NCI-H187 treated with DMSO at 0.1 percent for 48 hours (cell line): ENCODE measurements at regions not wholly inside any gene's neighbourhood (a gene's known extent, or its start where the extent isn't known, plus 50 kb on each side); places are given as distances from the start of the nearest gene placed in this dataset.
"Not testable (repeated sequence)": the region's sequence is repeated elsewhere in the genome, so short reads cannot be mapped to it uniquely, and the experiment has no call there.

Experiments used
- DNase-seq: peaks from one replicate; lab custom pipeline; 2025; lab: John Stamatoyannopoulos, UW

DNA sequence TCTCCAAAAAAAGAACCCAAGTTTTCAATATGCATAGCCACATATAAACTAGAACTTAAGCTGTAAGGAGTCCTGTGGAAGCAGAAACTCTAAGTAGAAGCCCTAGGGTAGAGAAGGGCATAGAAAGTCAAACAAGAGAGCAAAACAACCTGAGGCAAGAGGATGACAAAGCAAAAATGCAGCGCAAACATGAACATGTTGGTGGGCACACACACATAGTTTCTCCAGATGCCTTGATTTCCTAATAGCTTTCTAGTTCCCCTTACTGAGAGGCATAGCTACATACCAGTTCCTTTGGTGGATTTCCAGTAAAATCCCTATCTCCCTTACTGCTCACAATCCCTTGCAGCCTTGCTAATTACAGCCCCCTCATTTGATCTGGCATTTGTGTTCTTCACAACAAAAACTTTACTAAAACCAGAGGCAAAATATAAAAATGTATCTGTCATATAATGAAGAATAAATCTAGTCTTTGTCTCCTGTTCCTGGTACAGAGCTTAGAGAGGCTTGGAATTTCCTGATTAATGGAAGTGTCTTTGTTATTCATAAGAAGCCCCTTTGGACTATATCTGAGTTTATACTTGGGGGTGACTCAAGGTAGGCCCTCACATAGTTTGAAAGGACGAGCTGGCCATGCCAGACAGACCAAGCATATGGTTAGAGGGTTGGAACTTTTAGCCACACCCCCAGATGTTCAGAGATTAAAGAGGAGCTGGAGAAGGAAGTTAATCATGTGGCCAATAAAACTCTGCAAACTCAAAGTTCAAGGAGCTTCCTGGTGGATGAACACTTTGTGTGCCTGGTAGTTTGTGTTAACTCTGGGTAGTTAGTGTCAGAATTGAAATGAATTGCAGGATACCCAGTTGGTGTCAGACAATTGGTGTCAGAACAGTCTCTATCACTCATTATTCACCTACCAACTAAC is 52.7 kb upstream of the ZCCHC13 start:
- no peak for DNase-seq

DNA sequence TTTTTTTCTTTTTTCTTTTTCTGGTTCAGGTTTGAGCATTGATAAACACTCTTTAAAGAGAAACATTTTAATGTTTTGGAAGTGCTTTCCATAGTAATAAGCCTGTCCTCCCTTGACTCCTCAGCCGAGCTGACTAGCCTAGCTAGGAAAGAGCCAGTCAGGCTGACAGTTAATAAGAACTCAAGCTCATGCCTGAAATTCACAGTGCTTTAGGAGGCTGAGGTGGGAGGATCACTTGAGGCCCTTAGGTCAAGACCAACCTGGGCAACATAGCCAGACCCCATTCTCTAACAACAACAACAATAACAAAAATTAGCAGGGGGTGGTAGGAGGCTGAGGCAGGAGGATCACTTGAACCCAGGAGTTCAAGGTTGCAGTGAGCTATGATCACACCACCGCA is 53.4 kb upstream of the ZCCHC13 start:
- no peak for DNase-seq

DNA sequence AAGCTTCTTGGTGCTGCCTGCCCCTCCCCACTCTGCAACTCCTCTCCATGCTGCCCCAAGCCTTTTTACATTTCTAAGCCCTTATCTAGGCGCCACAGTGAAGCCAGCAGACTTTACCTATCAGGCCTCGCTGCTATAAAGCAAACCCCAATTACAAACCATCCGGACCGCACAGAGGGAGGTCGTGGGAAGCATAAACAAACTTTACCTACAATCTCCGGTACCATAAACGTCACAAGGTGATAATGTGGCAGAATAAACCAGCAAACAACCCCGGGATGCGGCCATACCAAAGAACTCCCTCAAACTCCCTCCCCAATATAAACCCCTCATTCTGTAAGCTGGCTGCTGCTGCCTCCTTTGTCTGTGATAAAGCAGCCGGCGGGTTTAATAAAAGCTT is 54.0 kb upstream of the ZCCHC13 start:
- no peak for DNase-seq

DNA sequence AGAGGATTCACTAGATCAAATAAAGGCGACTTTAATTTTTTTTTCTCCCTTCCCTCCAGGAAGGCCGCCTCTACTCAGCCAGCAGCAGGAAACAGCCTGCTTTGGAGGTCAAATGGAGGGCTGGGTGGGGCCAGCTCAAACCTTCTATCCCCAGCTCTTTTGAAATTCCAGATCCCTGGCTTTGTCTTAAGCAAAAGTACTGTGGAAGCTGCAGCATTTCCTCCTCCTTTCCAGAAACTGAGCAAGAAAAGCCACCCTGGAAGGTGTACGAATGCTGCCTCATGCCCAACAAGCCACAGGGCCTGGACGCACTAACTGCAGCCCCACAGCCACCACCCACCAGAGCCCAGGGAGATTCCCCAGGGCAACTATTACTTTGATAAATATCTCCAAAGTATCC is 55.1 kb upstream of the ZCCHC13 start:
- DNase-seq: no peak

DNA sequence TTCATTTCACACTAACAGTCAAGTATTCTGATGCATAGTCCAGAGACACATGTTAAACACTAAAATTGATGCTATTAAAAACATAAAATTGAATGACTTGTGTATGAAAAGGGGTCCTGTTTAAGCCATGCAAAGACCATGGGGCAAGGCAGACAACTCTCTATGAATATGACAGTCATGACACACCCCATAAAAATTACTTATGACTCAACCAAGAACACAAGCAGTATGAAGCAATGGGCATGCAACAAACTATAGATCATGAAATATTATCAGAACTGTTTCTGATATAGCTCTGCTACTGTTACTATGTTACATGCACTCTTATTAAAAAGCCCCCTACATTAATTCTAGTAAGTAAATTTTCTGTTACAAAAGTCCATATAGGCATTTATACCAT is 57.5 kb upstream of the ZCCHC13 start:
- no peak for DNase-seq

DNA sequence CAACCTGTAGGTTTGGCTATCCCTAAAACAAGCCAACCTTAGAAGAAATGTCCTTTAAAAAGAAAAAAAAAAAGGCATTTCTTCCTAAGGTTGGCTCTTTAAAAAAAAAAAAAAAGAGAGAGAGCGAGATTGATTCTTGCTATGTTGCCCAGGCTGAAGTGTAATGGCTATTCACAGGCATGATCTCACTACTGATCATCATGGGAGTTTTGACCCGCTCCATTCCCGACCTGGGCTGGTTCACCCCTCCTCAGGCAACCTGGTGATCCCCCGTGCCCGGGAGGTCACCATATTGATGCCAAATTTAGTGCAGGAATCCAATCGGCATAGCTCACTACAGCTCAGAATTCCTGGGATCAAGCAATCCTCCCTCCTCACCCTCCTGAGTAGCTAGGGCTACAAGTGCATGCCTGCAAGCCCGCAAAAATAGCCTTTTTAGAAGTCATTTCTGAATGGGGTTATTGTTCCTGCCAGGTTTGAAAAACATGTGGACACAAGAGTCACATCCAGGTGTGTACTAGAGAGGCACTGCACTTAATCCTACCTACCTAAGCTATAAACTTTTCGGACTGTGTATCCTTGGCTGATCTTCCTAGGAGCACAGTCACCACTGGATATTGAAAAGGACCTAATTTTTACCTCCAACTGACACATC is 61.4 kb upstream of the ZCCHC13 start:
- DNase-seq: no peak

DNA sequence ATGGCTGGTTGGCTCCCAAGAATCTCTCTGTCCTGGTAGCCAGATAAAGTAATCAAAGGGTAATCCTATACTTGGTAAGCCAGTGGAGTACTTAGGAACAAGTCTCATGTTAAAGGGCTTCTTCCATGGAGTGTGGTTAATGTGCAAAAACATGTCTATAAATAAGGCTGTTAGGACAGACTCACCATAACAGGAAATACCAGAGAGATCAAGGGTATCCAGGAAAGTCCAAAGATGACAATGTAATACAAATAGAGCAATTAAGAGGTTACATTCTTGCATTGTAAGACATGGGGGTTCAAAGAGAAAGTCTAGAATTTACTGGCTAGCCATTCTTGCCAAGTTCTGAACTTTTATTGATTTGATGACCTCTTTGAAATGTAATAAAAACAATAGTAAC is 61.9 kb upstream of the ZCCHC13 start:
- no peak for DNase-seq

DNA sequence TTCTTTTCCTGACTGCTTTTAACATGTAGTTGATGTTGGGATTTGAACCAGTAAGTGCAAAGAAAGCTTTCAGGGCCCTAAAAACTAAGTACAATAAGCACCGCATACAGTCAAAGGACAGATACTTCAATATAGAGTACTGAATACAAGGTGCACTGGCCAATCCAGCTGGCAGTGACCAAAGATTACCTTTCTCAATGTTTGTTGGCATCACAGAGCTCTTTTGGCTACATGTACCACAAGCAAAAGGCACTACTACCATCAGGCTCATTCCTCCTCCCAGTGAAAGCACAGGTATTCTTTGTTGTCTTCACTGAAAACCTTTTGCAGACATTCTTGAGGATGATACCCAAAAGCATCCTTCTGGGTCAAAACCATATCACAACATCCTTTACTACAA is 65.2 kb upstream of the ZCCHC13 start:
- no peak for DNase-seq

DNA sequence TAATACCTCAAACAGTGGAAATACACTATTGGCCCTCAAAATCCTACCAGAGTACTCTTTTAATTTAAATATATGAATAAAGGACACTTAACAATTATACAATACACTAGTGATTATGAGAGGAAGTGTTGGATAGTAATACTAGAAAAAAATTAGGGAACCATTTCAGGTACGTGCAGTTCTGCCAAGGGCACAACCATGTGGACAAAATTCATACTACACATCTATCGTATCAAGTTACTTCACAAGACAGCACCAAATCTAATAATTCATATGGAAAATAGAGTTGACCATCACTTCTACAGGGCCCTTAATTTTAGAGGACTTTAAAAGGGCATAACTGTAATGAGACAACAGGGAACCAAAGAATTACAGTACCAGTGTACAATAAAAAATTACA is 69.2 kb upstream of the ZCCHC13 start:
- no peak for DNase-seq

DNA sequence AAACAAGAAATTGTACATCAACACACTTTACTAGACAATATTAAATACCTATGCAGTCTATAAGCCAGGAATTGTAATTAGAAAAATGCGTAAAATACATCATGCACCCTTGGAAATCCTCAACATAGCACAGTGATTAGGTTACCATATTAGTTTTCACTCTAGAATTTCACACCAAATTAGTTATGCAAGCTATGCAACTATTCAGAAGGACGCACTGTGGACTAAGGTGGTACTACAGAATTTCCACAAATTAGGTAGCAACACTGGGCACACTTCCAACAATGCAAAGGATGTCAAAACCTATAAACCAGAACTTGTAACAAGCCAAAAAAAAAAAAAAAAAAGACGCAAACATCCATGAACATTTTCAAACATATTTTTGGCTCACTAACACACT is 71.1 kb upstream of the ZCCHC13 start:
- DNase-seq: no peak

DNA sequence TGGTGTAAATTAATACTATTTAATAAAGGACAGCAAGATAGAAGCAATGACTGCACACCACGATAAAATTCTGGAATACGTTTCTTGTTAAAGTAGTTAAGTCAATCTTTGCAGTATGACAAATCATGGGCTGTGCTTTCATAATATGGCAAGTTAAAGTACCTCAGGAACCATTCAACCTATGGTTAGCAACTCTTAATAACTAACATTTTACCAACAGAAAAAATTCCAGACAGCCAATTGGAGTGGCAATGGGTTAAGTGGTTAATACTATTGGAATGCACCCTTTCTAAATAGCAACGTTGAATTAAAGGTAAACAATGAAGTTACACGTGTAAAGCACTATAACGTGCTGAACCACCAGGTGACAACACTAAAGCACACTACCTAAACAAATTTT is 72.4 kb upstream of the ZCCHC13 start:
- DNase-seq: no peak

DNA sequence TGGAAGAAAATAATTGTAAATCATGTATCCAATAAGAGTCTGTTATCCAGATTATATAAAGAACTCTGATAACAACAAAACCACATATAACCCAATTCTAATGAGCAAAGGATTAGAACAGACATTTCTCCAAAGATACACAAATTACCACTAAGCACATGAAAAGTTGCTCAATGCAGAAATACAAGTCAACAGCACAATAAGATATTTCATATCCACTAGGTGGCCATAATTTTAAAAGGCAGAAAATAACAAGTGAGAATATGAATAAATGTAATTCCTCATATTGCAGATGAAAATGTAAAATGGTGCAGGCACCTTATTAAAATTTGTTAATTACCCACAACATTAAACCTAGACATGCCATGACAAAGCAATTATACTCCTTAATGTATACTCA is 73.9 kb upstream of the ZCCHC13 start:
- no peak for DNase-seq

DNA sequence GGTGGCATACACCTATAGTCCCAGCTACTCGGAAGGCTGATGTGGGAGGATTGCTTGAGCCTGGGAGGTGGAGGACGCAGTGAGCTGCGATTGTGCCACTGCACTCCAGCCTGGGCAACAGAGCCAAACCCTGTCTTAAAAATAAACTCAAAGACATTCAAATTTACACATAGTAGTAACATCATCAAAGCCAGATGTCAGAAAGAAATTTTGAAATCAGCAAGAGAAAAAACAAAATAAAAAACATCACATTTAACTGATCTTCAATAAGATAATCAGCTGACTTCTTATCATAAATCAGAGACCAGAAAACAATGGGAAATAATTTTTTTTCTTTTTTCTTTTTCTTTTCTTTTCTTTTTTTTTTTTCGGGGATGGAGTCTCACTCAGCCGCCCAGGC is 78.9 kb upstream of the ZCCHC13 start:
- no peak for DNase-seq

DNA sequence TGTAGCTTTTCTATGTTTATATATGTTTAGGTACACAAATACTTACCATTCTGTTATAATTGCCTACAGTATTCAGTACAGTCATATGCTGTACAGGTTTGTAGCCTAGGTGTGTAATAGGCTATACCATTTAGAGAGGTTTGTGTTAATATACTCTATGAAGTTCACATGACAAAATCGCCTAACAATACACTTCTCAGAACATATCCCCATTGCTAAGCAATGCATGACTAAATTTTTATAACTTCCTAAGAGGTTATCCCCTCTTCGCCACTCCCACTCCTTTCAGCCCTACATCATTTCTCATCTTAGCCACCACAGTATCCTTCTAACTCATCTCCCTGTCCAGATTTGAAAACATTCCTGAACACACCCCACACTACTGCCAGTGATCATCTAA is 83.7 kb upstream of the ZCCHC13 start:
- DNase-seq: no peak

DNA sequence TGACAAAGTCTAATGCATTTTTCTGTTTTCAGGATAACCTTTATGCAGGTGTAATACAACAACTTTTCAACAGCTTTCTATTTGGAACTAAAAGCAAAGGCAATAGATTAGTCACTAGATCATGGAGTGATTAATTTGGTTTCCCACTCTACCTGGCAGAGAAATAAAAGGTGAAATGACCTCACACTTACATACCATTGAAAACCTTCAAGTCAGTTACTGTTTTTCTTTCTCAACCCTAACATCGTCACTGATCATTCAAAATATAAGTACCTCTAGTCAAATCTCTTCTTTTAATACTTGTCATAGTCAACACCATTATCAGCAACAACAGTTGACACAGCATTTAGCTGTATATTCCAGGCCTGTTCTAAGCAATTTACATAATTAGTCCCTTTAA is 85.1 kb upstream of the ZCCHC13 start:
- no peak for DNase-seq

DNA sequence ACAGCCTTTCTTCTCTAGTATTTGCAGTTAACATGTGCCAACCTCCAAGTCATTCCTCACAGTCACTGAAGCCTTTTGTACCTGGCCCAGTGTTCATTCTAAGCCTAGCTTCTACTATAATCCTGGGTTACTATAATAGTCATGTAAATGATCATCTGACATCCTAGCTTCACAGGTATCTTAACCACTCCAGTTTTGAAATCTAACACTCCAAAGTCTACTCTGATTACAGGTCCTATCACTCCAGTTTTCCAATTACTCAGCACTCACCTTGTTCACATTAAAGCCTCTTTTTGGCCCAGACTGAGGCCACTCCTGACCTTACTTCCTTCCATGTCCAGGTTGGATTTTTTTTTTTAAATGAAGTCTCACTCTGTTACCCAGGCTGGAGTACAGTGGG is 87.6 kb upstream of the ZCCHC13 start:
- no peak for DNase-seq

DNA sequence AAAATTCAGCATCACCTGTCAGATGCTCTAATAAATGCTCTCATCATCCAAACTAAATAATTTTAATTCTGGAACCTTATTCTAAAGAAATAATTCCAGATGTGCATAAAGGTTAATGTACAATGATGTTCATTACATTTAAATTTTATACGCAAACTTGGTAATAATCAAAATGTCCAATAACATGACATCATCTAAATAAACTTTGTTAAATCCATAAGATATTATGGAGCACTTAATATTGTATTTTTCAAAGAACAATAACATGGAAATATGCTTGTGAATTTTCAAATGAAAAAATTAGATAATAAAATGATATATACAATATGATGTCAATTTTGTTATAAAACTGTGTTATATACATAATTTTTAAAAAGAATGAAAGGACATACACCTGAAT is 92.1 kb upstream of the ZCCHC13 start:
- DNase-seq: no peak

DNA sequence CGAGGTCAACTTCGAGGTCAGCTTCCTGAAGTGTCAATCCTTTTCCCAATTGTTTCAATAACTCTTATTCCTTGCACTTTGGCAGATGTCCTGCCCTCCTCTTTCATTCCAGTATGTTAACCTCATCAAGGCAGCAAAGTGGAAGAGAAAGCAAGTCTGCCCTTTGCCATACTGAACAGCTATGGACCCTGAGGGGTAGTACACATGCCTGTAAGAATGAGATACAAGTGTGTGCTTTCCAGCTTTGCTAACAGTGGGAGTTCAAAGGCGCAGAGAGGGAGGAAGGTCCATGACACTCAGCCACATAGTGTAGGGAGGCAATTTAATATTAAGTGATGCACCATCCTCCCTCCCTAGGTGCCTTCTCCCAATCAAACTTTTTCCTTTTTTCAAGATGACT is 96.4 kb upstream of the ZCCHC13 start:
- DNase-seq: no peak

DNA sequence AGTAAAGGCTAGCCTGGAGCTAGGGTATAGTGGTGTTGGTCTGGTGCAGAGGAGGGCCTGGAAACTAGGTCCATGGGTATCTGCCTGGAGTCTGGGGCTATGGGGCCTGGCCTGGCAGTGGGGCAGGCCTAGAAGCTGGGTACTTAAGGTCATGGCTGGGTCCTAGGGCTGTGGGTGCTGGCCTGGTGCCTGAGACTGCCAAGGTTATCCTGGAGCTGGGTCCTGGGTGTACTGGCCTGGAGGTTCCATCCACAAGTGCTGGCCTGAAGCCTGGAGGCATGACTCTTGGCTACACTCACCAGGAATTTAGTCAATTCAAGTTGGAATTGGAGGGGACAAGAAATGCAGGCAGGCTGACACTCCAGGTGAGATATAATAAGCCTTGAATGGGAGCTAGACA is 108.4 kb upstream of the ZCCHC13 start:
- no peak for DNase-seq

DNA sequence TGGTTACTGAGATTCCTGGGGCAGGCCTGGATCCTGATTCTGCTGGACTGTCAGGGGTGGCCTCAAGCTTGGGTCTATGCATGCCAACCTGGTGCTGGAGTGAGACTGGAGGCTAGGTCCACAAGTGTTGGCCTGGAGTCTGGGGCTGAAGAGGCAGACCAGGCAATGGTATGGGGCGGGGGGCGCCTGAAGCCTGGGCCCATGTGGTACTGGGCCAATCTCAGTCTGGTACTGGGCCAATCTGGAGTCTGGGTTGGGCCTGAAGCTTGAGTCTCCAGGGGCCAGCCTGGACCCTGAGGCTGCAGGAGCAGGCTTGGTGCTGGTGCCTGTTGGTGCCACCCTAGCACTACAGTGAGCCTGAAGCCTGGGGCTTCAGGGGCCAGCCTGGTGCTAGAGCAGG is 108.9 kb upstream of the ZCCHC13 start:
- DNase-seq: no peak

DNA sequence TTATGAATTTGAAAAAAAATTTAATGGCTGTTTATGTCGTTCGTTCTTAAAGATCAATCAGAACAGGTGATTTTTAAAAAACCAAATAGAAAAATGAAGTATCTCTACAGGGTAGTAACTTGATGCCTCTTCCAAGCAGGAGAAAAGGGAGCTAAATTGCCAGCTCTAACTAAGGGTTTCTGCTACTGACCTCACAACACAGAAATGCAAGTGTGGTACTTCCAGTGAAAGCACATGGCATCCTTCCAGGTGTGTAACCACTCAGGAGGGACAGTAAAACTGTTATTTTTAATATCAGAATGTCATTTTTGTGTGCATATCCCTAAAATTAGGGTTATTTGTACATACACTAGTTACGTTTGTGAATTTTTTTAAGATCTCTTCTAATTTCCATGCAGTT is 116.8 kb upstream of the ZCCHC13 start:
- no peak for DNase-seq

DNA sequence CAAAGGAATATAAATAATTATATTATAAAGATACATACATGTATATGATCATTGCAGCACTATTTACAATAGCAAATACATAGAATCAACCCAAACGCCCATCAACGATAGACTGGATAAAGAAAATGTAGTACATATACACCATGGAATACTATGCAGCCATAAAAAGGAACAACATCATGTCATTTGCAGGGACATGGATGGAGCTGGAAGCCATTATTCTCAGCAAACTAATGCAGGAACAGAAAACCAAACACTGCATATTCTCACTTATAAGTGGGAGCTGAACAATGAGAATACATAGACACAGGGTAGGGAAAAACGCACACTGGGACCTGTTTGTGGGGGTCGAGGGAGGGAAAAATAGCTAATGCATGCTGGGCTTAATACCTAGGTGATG is 120.9 kb upstream of the ZCCHC13 start:
- not testable (repeated sequence) for DNase-seq

DNA sequence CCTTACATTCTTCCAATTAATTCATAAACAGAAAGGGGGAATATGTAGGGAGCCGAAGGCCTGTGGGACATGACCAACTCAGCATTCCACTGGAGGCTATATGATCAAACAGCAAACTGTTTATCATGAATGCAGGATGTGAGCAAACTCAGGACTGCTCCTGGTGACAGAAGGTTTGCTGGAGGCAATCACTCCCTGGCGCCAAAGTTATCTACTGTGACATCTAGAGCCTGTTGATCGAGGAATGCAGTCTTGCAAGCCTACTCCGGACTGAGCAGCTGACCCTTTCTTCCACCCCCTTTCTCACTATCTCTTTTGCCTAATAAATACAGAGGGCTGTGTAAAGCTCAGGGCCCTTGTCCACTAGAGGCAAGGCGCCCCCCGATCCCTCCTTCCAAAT is 122.0 kb upstream of the ZCCHC13 start:
- DNase-seq: not testable (repeated sequence)

DNA sequence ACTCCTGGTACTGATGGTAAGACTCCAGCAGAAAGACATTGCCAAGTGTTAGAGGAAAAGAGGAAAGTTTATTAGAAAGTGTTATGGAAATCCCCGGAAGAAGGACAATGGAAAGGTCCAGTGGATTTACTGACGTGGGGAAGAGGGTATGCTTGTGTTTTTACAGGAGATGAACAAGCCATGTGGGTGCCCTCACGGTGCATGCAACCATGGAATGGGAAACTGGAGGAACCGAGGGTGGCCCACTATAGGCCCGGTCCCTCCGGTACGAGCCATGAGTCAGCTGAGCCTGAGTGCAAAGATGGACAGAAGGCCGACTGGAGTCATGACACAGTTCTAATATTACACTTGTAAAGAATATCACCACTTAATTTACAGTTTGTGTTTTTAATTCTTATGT is 123.3 kb upstream of the ZCCHC13 start:
- DNase-seq: no peak
